ENCODE measurements at regions not wholly inside any gene's neighbourhood (a gene's known extent, or its start where the extent isn't known, plus 50 kb on each side); places are given as distances from the start of the nearest gene placed in this dataset.

DNA sequence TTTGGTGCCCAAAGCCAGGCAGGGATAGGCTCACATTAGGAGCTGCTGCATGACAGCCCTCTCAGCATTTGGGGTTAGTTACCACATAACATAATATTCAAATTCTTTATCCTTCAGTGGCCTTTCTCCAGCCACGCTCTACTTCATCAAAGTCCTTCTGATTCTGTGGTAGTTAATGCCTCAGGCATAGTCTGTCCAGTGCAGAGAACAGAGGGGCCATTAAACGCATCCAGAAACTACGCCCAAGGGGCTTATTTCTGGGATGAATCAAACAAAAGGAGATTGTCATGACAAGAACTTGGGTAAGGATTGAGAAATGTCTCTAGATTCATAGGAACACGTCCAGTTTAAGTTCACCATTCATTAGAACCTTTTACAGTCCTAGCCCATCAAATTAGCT lies 183.4 kb upstream of the PLXNC1 start:
- no peaks in the 10 kb centered on the region for H3K27me3 ChIP-seq (ENCODE audit: low read depth, low read length)
- H3K27ac ChIP-seq (ENCODE audit: low read length) = no peak overlapping the region
- H3K9me3 ChIP-seq (ENCODE audit: control insufficient read depth in 1 of 2, low read length in 2 of 2) = peaks cover 0 to 3% of the 10 kb centered on the region in 2 donors
- no peaks in the 10 kb centered on the region for H3K4me1 ChIP-seq (ENCODE audit: control insufficient read depth in 1 of 2, insufficient read depth in 2 of 2, low read length in 2 of 2)
- H3K36me3 ChIP-seq (ENCODE audit: control insufficient read depth in 1 of 2, insufficient read depth in 2 of 2, low read length in 2 of 2) = no peaks in the 10 kb centered on the region
- H3K4me3 ChIP-seq (ENCODE audit: low read depth in 1 of 2, low read length in 2 of 2) = no peak overlapping the region

DNA sequence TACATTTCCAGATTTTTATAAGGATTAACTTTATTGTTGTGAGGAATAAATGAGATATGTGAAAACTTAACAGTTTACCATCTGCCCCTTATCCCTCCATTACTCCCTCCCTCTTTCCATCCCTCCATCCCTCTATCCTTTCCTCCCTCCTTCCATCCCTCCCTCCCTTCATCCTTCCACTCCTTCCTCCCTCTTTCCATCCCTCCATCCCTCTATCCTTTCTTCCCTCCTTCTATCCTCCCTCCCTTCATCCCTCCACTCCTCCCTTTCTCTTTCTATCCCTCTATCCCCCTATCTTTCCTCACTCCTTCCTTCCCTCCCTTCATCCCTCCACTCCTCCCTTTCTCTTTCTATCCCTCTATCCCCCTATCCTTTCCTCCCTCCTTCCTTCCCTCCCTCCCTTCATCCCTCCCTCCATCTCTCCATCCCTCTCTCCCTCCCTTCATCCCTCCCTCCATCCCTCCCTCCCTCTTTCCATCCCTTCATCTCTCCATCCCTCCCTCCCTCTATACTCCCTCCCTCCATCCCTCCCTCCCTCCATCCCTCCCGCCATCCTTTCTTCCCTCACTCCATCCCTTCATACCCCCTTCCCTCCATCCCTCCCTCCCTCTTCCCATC lies 181.8 kb upstream of the PLXNC1 start:
- peaks cover 0 to 3% of the 10 kb centered on the region in 2 donors for H3K9me3 ChIP-seq (ENCODE audit: control insufficient read depth in 1 of 2, low read length in 2 of 2)
- no peak overlapping the region for H3K27ac ChIP-seq (ENCODE audit: low read length)
- no peak overlapping the region for H3K4me3 ChIP-seq (ENCODE audit: low read depth in 1 of 2, low read length in 2 of 2)
- H3K36me3 ChIP-seq (ENCODE audit: control insufficient read depth in 1 of 2, insufficient read depth in 2 of 2, low read length in 2 of 2) = no peaks in the 10 kb centered on the region
- H3K4me1 ChIP-seq (ENCODE audit: control insufficient read depth in 1 of 2, insufficient read depth in 2 of 2, low read length in 2 of 2) = no peaks in the 10 kb centered on the region
- no peaks in the 10 kb centered on the region for H3K27me3 ChIP-seq (ENCODE audit: low read depth, low read length)

DNA sequence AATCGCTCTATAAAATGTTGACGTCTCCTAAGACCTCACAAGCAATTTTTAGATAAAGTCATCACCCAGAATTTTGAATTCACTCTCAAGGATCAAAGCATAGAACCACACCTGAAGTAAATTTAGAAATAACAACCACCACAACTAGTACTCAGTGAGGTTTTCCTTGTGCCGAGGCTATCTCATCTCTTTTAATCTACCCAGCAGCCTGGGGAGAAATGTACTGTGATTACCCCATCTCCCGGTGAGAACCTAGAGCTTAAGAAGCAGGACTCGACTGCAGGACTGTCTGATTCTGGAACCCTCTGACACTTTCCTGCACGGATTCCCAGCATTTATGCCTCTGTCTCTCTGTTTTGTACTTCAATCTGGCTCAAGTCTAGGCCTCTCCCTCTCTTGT lies 180.9 kb upstream of the PLXNC1 start:
- H3K27ac ChIP-seq (ENCODE audit: low read length) = no peak overlapping the region
- H3K9me3 ChIP-seq (ENCODE audit: control insufficient read depth in 1 of 2, low read length in 2 of 2) = no peaks in the 10 kb centered on the region
- no peaks in the 10 kb centered on the region for H3K27me3 ChIP-seq (ENCODE audit: low read depth, low read length)
- no peaks in the 10 kb centered on the region for H3K36me3 ChIP-seq (ENCODE audit: control insufficient read depth in 1 of 2, insufficient read depth in 2 of 2, low read length in 2 of 2)
- H3K4me3 ChIP-seq (ENCODE audit: low read depth in 1 of 2, low read length in 2 of 2) = no peak overlapping the region
- no peaks in the 10 kb centered on the region for H3K4me1 ChIP-seq (ENCODE audit: control insufficient read depth in 1 of 2, insufficient read depth in 2 of 2, low read length in 2 of 2)

DNA sequence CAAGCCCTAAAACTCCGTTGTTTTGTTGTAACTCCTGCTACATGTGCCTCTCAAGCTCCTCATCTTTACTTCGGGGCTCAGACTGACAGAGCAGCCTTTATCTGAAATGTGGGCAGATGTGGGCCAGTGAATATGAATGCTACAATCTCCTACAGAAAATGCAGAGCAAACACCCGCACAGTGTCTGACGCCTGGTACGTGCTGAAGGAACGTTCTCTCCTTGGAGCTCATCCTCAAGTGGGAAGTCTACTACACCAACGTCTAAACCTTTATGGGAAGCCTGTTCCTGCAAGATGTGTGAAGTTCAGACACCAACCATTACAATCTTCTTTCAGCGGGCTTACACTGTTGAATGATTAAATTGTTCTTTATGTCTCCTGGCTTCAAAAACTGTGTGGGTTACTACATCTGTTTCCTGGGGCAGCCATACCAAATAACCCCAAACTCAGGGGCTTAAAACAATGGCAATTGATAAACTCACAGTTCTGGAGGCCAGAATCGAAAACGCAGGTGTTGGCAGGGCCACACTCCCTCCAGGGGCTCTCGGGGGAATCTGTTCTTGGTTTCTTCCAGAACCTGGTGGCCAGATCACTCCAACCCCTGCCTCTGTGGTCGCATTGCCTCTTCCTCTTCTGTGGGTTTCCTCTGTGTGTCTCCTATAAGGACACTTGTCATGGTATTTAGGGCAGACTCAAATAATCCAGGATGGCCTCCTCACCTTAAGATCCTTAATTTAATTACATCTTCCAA lies 179.7 kb upstream of the PLXNC1 start:
- Histone ChIP-seq H3K27ac (ENCODE audit: low read length) (no peak overlapping the region), H3K4me1 (ENCODE audit: control insufficient read depth in 1 of 2, insufficient read depth in 2 of 2, low read length in 2 of 2) (no peaks in the 10 kb centered on the region)

DNA sequence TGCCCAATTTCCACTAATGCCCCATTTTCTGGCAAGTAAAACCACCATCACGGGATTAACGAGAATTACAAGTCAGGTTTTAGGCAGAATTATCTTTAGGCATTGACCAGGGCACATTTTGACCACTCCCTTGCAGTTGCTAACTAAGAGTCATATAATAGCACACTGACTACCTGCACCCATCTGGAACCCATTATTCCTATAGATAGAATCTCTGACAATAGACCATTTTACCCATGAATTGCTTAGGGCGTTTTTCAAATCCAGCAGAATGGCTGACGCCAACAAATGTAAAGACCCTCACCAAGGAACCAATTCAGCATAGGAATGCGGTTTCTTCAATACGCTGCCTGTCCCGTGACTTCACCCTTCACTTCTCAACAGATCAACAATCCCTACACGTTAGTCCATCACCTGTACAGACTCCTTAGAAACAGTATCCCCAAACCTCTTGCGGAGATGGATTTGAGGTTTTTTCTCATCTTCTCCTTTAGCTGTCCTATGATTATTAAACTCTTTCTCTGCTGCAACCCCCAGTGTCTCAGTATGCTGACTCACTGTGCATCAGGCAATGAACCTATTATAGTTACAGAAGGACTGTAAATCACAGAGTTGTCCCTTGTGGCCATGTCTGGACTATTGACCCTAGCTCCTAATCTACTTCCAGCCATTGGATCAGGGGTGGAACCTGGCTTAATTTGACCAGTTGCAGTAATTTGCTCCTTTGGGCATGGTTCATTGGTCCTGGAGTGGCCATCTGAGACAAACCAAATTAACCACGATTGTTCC lies 177.3 kb upstream of the PLXNC1 start:
- no peaks in the 10 kb centered on the region for H3K36me3 ChIP-seq (ENCODE audit: control insufficient read depth in 1 of 2, insufficient read depth in 2 of 2, low read length in 2 of 2)
- H3K4me3 ChIP-seq (ENCODE audit: low read depth in 1 of 2, low read length in 2 of 2) = no peak overlapping the region
- no peaks in the 10 kb centered on the region for H3K9me3 ChIP-seq (ENCODE audit: control insufficient read depth in 1 of 2, low read length in 2 of 2)
- H3K4me1 ChIP-seq (ENCODE audit: control insufficient read depth in 1 of 2, insufficient read depth in 2 of 2, low read length in 2 of 2) = no peaks in the 10 kb centered on the region
- H3K27me3 ChIP-seq (ENCODE audit: low read depth, low read length) = no peaks in the 10 kb centered on the region
- H3K27ac ChIP-seq (ENCODE audit: low read length) = no peak overlapping the region

More for the DNA sequence above, 179.7 kb upstream of the PLXNC1 start:
- H3K27me3 ChIP-seq (ENCODE audit: low read depth, low read length) = no peaks in the 10 kb centered on the region
- no peak overlapping the region for H3K4me3 ChIP-seq (ENCODE audit: low read depth in 1 of 2, low read length in 2 of 2)
- no peaks in the 10 kb centered on the region for H3K9me3 ChIP-seq (ENCODE audit: control insufficient read depth in 1 of 2, low read length in 2 of 2)
- H3K36me3 ChIP-seq (ENCODE audit: control insufficient read depth in 1 of 2, insufficient read depth in 2 of 2, low read length in 2 of 2) = no peaks in the 10 kb centered on the region

DNA sequence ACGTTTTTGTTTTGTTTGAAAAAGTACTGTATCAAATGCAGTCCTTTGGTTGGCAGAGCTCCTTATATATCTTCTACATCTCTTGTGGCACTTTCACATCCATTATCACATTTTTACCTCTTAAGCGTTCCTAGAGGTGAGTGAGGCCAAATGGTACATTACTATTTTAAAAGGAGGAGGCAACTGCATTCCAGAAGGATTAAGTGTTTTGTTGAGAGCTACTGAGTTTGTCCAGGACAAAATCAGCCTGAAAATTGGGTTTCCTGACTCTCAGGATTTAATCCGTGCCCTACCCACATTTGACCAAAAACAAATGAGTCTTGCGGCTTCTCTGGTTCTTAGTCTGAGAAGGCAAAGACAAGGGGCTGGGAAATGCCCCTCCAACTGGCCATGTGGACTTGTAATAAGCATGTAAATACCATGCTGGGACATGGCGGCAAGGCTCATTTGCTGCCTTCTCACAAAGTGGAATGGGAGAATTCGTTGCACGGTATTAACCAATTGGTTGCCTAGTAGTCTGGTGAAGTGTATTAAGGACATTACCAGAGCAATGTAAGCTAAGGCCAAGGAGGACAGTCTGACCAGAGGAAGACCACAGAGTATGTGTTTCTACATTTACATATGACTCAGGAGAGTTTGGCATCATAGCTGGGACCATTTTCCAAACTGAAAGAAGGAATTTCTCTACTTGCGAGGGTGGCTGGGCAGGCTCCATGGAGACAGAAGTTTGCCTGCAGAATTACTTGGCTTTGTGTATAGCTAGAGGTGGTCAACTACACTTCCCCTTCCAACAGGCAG lies 175.8 kb upstream of the PLXNC1 start:
- H3K9me3 ChIP-seq (ENCODE audit: control insufficient read depth in 1 of 2, low read length in 2 of 2) = no peaks in the 10 kb centered on the region
- H3K4me3 ChIP-seq (ENCODE audit: low read depth in 1 of 2, low read length in 2 of 2) = no peak overlapping the region
- no peak overlapping the region for H3K27ac ChIP-seq (ENCODE audit: low read length)
- H3K4me1 ChIP-seq (ENCODE audit: control insufficient read depth in 1 of 2, insufficient read depth in 2 of 2, low read length in 2 of 2) = no peaks in the 10 kb centered on the region
- H3K36me3 ChIP-seq (ENCODE audit: control insufficient read depth in 1 of 2, insufficient read depth in 2 of 2, low read length in 2 of 2) = no peaks in the 10 kb centered on the region
- no peaks in the 10 kb centered on the region for H3K27me3 ChIP-seq (ENCODE audit: low read depth, low read length)

DNA sequence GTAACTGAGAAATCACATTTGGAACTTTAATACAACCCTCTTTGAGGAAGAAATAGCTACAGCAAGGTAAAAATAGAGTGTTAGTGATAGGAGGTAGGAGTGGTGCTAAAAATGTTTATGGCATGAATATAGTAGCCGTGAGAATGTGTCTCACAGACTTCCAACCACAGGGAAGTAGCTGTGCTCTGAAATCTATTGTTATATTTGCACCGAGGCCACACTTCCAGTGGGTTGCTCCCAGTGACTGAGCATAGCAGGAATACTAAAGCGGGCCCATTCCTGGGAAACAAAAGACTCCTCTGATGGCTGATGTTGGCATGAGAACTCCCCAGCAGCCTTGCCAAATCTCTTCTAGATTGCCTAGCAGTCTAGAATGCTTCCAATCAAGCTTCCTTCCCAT lies 174.1 kb upstream of the PLXNC1 start:
- Histone ChIP-seq H3K9me3 (ENCODE audit: control insufficient read depth in 1 of 2, low read length in 2 of 2) (no peaks in the 10 kb centered on the region), H3K36me3 (ENCODE audit: control insufficient read depth in 1 of 2, insufficient read depth in 2 of 2, low read length in 2 of 2) (no peaks in the 10 kb centered on the region), H3K4me3 (ENCODE audit: low read depth in 1 of 2, low read length in 2 of 2) (no peak overlapping the region), H3K27me3 (ENCODE audit: low read depth, low read length) (no peaks in the 10 kb centered on the region), H3K4me1 (ENCODE audit: control insufficient read depth in 1 of 2, insufficient read depth in 2 of 2, low read length in 2 of 2) (no peaks in the 10 kb centered on the region), H3K27ac (ENCODE audit: low read length) (no peak overlapping the region)

DNA sequence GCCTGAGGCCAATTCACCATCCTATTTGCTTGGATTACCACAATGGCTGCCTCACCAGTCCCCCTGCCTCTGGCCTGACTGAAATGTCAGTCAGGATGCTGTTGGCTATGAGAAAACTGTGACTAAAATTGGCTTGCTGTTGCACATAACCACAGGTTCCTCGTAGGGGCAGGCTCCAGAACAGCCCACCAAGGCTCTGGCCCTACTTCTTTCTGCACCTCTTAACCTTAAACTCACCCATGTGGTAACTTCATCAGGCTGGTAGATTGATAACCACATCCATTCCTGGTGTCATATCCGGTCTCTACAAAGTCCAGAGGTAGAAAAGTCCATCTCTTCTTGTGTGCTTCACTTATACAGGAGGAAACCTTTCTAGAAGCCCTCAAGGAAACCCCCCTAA lies 172.4 kb upstream of the PLXNC1 start:
- Histone ChIP-seq H3K27me3 (ENCODE audit: low read depth, low read length) (no peaks in the 10 kb centered on the region), H3K9me3 (ENCODE audit: control insufficient read depth in 1 of 2, low read length in 2 of 2) (no peaks in the 10 kb centered on the region), H3K27ac (ENCODE audit: low read length) (no peak overlapping the region), H3K4me1 (ENCODE audit: control insufficient read depth in 1 of 2, insufficient read depth in 2 of 2, low read length in 2 of 2) (no peaks in the 10 kb centered on the region), H3K4me3 (ENCODE audit: low read depth in 1 of 2, low read length in 2 of 2) (no peak overlapping the region), H3K36me3 (ENCODE audit: control insufficient read depth in 1 of 2, insufficient read depth in 2 of 2, low read length in 2 of 2) (no peaks in the 10 kb centered on the region)

DNA sequence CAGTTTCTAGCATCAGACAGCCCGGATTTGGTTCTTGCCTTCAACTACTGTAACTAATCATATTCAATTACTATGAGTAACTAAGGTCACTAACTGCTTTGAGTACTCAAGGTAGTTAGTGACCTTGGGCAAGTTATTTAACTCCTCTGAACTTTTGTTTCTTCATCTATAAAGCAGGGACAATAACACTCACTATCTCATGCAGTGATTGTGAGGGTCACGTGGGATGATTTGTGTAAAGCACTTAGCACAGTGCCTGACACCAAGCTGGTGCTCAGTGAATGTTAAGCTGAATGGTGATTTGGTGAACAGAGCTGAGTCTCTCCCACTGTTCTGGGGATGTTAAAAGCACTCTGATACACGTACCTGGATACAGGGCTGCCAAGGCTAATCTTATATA lies 171.3 kb upstream of the PLXNC1 start:
- Histone ChIP-seq H3K4me3 (ENCODE audit: low read depth in 1 of 2, low read length in 2 of 2) (no peak overlapping the region), H3K27me3 (ENCODE audit: low read depth, low read length) (no peaks in the 10 kb centered on the region), H3K27ac (ENCODE audit: low read length) (no peak overlapping the region), H3K9me3 (ENCODE audit: control insufficient read depth in 1 of 2, low read length in 2 of 2) (no peaks in the 10 kb centered on the region), H3K4me1 (ENCODE audit: control insufficient read depth in 1 of 2, insufficient read depth in 2 of 2, low read length in 2 of 2) (no peaks in the 10 kb centered on the region), H3K36me3 (ENCODE audit: control insufficient read depth in 1 of 2, insufficient read depth in 2 of 2, low read length in 2 of 2) (no peaks in the 10 kb centered on the region)

DNA sequence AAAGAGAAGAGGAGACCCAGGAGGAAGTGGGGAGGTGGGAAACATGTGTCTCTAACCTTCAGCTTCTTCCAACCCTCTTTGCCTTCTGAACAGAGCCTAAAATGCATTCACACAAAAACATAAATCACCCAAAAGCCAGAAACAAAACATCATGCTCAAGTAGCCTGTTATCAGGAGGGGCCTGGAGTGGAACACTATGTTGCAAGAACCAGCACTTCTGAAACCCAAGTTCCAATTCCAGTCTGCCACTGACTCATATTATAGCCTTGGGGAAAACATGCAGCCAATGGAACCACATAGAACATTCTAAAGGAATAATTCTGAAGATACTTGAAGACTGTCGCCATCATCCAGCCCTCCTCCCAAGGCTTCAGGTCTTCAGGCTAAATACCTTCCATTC lies 169.8 kb upstream of the PLXNC1 start:
- no peak overlapping the region for H3K27ac ChIP-seq (ENCODE audit: low read length)
- no peaks in the 10 kb centered on the region for H3K36me3 ChIP-seq (ENCODE audit: control insufficient read depth in 1 of 2, insufficient read depth in 2 of 2, low read length in 2 of 2)
- no peaks in the 10 kb centered on the region for H3K27me3 ChIP-seq (ENCODE audit: low read depth, low read length)
- no peaks in the 10 kb centered on the region for H3K4me1 ChIP-seq (ENCODE audit: control insufficient read depth in 1 of 2, insufficient read depth in 2 of 2, low read length in 2 of 2)
- H3K9me3 ChIP-seq (ENCODE audit: control insufficient read depth in 1 of 2, low read length in 2 of 2) = no peaks in the 10 kb centered on the region
- no peak overlapping the region for H3K4me3 ChIP-seq (ENCODE audit: low read depth in 1 of 2, low read length in 2 of 2)

DNA sequence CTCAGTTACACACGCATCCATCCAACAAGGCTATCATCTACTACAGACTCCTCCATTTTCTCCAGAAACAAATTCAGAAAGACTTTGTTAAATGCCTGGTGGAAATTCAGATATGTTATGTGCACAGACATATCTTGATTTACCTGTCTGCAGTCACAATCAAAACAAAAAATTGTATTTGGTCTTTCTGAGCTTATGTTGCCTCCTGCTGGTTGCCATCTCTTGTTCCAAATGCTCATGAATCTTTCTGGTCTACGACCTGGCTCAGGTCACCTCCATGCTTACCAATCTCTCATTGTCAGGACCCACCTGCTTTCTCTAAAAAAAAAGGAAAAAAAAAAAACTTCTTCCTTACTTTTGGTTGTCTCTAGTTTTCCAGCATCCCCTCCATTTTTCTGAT lies 169.2 kb upstream of the PLXNC1 start:
- Histone ChIP-seq H3K9me3 (ENCODE audit: control insufficient read depth in 1 of 2, low read length in 2 of 2) (no peaks in the 10 kb centered on the region), H3K27me3 (ENCODE audit: low read depth, low read length) (no peaks in the 10 kb centered on the region), H3K27ac (ENCODE audit: low read length) (no peak overlapping the region), H3K4me3 (ENCODE audit: low read depth in 1 of 2, low read length in 2 of 2) (no peak overlapping the region), H3K36me3 (ENCODE audit: control insufficient read depth in 1 of 2, insufficient read depth in 2 of 2, low read length in 2 of 2) (no peaks in the 10 kb centered on the region), H3K4me1 (ENCODE audit: control insufficient read depth in 1 of 2, insufficient read depth in 2 of 2, low read length in 2 of 2) (no peaks in the 10 kb centered on the region)

Data from muscle layer of duodenum (tissue), 2 donors.